Coronary artery (tissue), 2 donors: ENCODE measurements at regions not wholly inside any gene's neighbourhood (a gene's known extent, or its start where the extent isn't known, plus 50 kb on each side); places are given as distances from the start of the nearest gene placed in this dataset.

Source experiments
- DNase-seq: peaks from one replicate; pipeline ENCODE4 v3.0.0-alpha.2; 2017; ENCODE audit warnings: low spot score
- H3K27ac ChIP-seq, 2 donors: fragments of 200-600 bp; sonication (generic); one replicate each; pipeline ENCODE4 v1.5.1; 2016 to 2019
- H3K4me3 ChIP-seq: fragments of 200-600 bp; sonication (generic); 2 replicates; pipeline ENCODE4 v1.5.1; 2016; ENCODE audit warnings: mild to moderate bottlenecking, moderate library complexity
- CTCF ChIP-seq: fragments of 200-600 bp; sonication (generic); IDR thresholded peaks from one replicate; pipeline ENCODE4 v1.5.1; 2019; ENCODE audit warnings: antibody characterized with exemption

GRCh38 chr17:77879896-77880280, 78.6 kb upstream of the TNRC6C start:
- no peak for TF ChIP-seq CTCF
- no peak overlapping the region for H3K4me3 ChIP-seq
- DNase-seq: no peak
- no peak overlapping the region for H3K27ac ChIP-seq

- H3K27ac ChIP-seq: peak overlapping the region in 1 of 2 donors; percentile 47
- DNase-seq: no peak
- no peak for TF ChIP-seq CTCF
- H3K4me3 ChIP-seq: no peak overlapping the region
Observed at GRCh38 chr17:77880711-77881450, 77.6 kb upstream of the TNRC6C start.

DNA sequence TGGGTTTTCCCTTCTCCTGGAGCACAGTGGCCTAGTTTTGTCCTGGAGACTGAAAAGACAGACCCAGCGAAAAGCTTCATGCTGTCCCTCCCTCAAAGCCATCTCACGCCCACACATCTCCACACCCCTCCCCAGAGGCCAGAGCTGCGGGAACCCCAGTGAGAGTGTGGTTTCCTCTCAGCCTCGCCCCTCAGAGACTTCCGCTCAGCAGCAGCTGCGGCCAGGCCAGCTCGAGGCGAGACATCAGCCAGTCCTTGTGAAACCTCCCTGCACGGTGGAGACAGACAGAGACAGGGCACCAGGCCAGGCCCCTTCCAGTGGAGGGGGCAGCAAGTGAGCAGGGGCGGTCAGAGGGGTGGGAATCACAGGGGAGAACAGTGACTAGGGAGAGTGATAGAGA, 77.0 kb upstream of the TNRC6C start:
- DNase-seq: peak; percentile 91
- Histone ChIP-seq H3K27ac (peak overlapping the region in 1 of 2 donors; percentile 47), H3K4me3 (no peak overlapping the region)
- TF ChIP-seq CTCF: no peak

DNA sequence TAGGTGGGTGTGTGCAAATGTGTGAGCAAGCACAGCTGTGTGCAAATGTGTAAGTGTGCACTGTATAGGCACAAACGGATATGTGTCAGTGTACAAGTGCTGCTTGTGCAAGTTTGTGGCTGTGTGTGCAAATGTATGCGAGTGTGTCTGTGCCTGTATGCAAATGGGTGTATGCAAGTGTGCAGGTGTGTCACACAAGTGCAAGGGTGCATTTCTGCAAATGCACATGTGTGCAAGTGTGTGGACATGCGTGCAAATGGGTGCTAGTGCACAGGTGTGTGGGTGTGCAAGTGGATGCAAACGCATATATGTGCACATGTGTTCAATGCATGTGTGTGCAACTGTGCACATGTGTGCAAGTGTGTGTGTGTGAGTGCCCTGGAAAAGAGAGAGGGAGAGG, 76.5 kb upstream of the TNRC6C start:
- DNase-seq: no peak
- Histone ChIP-seq H3K4me3 (no peak overlapping the region), H3K27ac (peak overlapping the region in 1 of 2 donors; percentile 79)
- no peak for TF ChIP-seq CTCF

GRCh38 chr17:77882481-77883212, 75.9 kb upstream of the TNRC6C start:
- Histone ChIP-seq H3K4me3 (no peak overlapping the region), H3K27ac (peak overlapping the region; percentile 23 to 79)
- peak; percentile 86 for DNase-seq
- no peak for TF ChIP-seq CTCF

DNA sequence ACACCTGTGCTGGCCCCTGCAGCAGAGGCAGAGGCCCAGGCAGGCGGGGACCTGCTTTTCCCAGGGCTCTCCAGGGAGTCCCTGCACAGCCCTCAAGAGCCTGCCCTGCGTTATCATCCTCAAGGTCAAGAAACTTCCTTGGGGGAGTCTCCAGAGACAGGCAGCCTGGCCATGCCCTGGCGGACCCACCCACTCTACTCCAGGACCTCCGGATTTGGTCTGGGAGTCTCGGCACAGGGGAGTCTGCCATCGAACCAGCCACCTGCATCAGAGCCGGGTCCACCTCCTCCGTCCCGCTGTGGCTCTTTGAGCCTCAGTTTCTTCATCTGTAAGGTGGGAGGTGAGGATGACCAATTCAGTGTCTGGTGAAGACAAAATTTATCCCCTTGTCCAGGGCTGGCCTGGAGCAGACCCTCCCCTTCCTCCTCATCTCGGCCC, 75.3 kb upstream of the TNRC6C start:
- no peak for DNase-seq
- H3K27ac ChIP-seq: peak overlapping the region in 1 of 2 donors; percentile 79
- no peak for TF ChIP-seq CTCF
- H3K4me3 ChIP-seq: no peak overlapping the region

- Histone ChIP-seq H3K4me3 (no peak overlapping the region), H3K27ac (no peak overlapping the region)
- DNase-seq: no peak
- no peak for TF ChIP-seq CTCF
Observed at GRCh38 chr17:77884019-77884418, 74.5 kb upstream of the TNRC6C start.
